Heart right ventricle (tissue), 16 donors: ENCODE measurements at regions not wholly inside any gene's neighbourhood (a gene's known extent, or its start where the extent isn't known, plus 50 kb on each side); places are given as distances from the start of the nearest gene placed in this dataset.

Experiments used
- ATAC-seq, 8 donors: fragments of 200-7000 bp; cut with Tn5 transposase; one replicate each; pipeline ENCODE4 v1.9.1; 2020; ENCODE audit warnings: mild to moderate bottlenecking in 8 of 8, moderate library complexity in 8 of 8, moderate number of reproducible peaks in 1 of 8
- DNase-seq, 2 donors: peaks; one replicate each; pipeline ENCODE4 v3.0.0-alpha.2; 2020
- H3K27ac ChIP-seq, 10 donors: fragments of 200-600 bp; sonication (generic) in 2 of 10; one replicate each; pipeline versions ENCODE4 v1.5.0 to v1.8.0; 2020 to 2022; ENCODE audit warnings: mild to moderate bottlenecking in 3 of 10
- H3K27me3 ChIP-seq, 7 donors: fragments of 200-600 bp; one replicate each; pipeline ENCODE4 v1.8.0; 2021 to 2022; ENCODE audit warnings: mild to moderate bottlenecking in 2 of 7
- H3K36me3 ChIP-seq, 9 donors: fragments of 200-600 bp; sonication (generic) in 1 of 9; one replicate each; pipeline versions ENCODE4 v1.5.0 to v1.8.0; 2020 to 2022; ENCODE audit warnings: mild to moderate bottlenecking in 2 of 9
- H3K4me1 ChIP-seq, 9 donors: fragments of 200-600 bp; sonication (generic) in 1 of 9; one replicate each; pipeline versions ENCODE4 v1.5.0 to v1.8.0; 2020 to 2022; ENCODE audit warnings: mild to moderate bottlenecking in 4 of 9
- H3K4me3 ChIP-seq, 10 donors: fragments of 200-600 bp; sonication (generic) in 2 of 10; one replicate each; pipeline versions ENCODE4 v1.5.0 to v1.8.0; 2020 to 2022; ENCODE audit warnings: mild to moderate bottlenecking in 7 of 10, moderate library complexity in 2 of 10
- H3K9me3 ChIP-seq, 11 donors: fragments of 200-600 bp in 10 of 11; sonication (generic) in 2 of 11; one replicate each; pipeline versions ENCODE4 v1.5.0 to v1.8.0; 2013 to 2022; ENCODE audit warnings: mild to moderate bottlenecking in 2 of 11, control low read depth in 1 of 11, moderate library complexity in 1 of 11
- CTCF ChIP-seq, 9 donors: fragments of 200-600 bp; sonication (generic) in 2 of 9; IDR thresholded peaks; one replicate each; pipeline versions ENCODE4 v1.5.0 to v1.8.0; 2021 to 2022; ENCODE audit warnings: antibody characterized with exemption in 9 of 9, mild to moderate bottlenecking in 5 of 9, moderate library complexity in 1 of 9
- whole genome bisulfite sequencing, 2 donors: extraction: QIAGEN DNeasy Blood & Tissue Kit; methylation state at CpG; one replicate each; pipeline ENCODE4 v1.1.7; 2013; ENCODE audit warnings: inconsistent platforms in 1 of 2; 5-methylcytosine and 5-hydroxymethylcytosine counted together
- intact Hi-C, 10 donors: fragments of 100-400 bp; cut with DNase I; formaldehyde crosslinking; loops; one replicate each; pipeline versions ENCODE4 v1.11.1 to v1.14.2; 2022
- donor health status: Arrhythmogenic right ventricular cardiomyopathy.
- donor health status: ischemic (EF 13 %, LVEDD 7.1; RV severe dilation, severe dysfunction).
- donor health status: healthy with polysubstance abuse.
- donor health status: DM: no; HTN: yes; CAD: no.
- donor health status: DM: no; HTN: no; CAD: no.
- donor health status: ischemic (EF 25% LVEDD 6.9; RV normal size, moderate dysfunction).
- donor health status: ischemic (EF 25% LVEDD 5.7; RV mildly dilated, moderate dysfunction).
- donor health status: healthy.
- donor health status: DM: yes; HTN: yes; CAD: no.
- donor health status: Ischemic cardiomyopathy.
- donor health status: ischemic (EF 35%, LVEDD 5.7; RV mildly dilated, moderate dysfunction).
- donor health status: nonischemic (EF 11% LVEDD 7.7; RV severe dilation, severe dysfunction).
- donor health status: DM: yes; HTN: yes; CAD: no.
- donor health status: PGD.
- donor health status: ischemic (EF 29% LVEDD 5.4; RV normal size, mild dysfunction).
- donor health status: nonischemic (EF 23%, LVEDD 6.1; RV moderate dilation, normal function).

- no peak overlapping the region for H3K27ac ChIP-seq
- TF ChIP-seq CTCF (IDR thresholded peaks at IDR 0.05): no peak
- 87 to 93% methylated on average over 1 of the region's 1 CpG for whole genome bisulfite sequencing, 2 donors
Observed at GRCh38 chr4:95956094-95956493, 116.2 kb downstream of the PDHA2 start.

GRCh38 chr4:95957054-95957453 lies 117.2 kb downstream of the PDHA2 start:
- Histone ChIP-seq H3K27me3 (no peaks in the 10 kb centered on the region), H3K4me1 (no peaks in the 10 kb centered on the region), H3K9me3 (no peaks in the 10 kb centered on the region), H3K27ac (no peak overlapping the region), H3K4me3 (no peak overlapping the region), H3K36me3 (no peaks in the 10 kb centered on the region)
- no peak for ATAC-seq
- no peak for TF ChIP-seq CTCF (IDR thresholded peaks at IDR 0.05)
- 84 to 93% methylated on average over 4 of the region's 4 CpGs for WGBS, 2 donors
- intact Hi-C loops: no loop called here
- DNase-seq: no peak

More at GRCh38 chr4:95956094-95956493, 116.2 kb downstream of the PDHA2 start:
- H3K9me3 ChIP-seq: no peaks in the 10 kb centered on the region
- intact Hi-C loops: no loop called here
- no peak overlapping the region for H3K4me3 ChIP-seq
- no peaks in the 10 kb centered on the region for H3K27me3 ChIP-seq
- no peaks in the 10 kb centered on the region for H3K4me1 ChIP-seq
- ATAC-seq: no peak
- no peak for DNase-seq
- H3K36me3 ChIP-seq: no peaks in the 10 kb centered on the region

- DNase-seq (no peak), ATAC-seq (no peak)
- H3K36me3 ChIP-seq: no peaks in the 10 kb centered on the region
- H3K27me3 ChIP-seq: no peaks in the 10 kb centered on the region
- H3K4me3 ChIP-seq: no peak overlapping the region
- intact Hi-C loops: no loop called here
- H3K4me1 ChIP-seq: no peaks in the 10 kb centered on the region
- WGBS, 2 donors: 86 to 93% methylated on average over 3 of the region's 3 CpGs
- H3K9me3 ChIP-seq: no peaks in the 10 kb centered on the region
- no peak for TF ChIP-seq CTCF (IDR thresholded peaks at IDR 0.05)
- H3K27ac ChIP-seq: no peak overlapping the region
Observed at GRCh38 chr4:95957759-95958158, 117.9 kb downstream of the PDHA2 start.

DNA sequence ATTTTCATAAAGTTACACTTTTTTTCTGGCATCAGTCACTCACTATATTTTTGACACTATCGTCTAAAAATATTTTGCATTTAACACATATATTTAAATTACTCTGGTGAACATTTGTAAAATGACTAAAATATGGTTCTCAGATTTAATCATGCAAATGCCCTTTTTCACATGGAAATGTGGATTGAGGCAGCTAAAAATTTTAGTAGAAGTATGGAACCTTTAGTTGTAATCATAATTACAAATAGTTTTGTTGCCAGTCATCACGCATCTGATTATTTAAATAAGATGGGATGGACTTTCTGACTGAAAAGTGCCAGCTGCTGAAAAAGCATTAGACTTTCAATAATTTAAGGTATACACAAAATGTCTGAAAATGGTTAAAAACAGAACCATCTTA lies 119.3 kb downstream of the PDHA2 start:
- H3K9me3 ChIP-seq: no peaks in the 10 kb centered on the region
- 95% methylated on average over 2 of the region's 2 CpGs for WGBS, 2 donors
- no peak overlapping the region for H3K27ac ChIP-seq
- no peak overlapping the region for H3K4me3 ChIP-seq
- intact Hi-C loops: no loop called here
- no peaks in the 10 kb centered on the region for H3K36me3 ChIP-seq
- H3K4me1 ChIP-seq: no peaks in the 10 kb centered on the region
- no peaks in the 10 kb centered on the region for H3K27me3 ChIP-seq
- ATAC-seq (no peak), DNase-seq (no peak)
- no peak for TF ChIP-seq CTCF (IDR thresholded peaks at IDR 0.05)

- DNase-seq: no peak
- no peaks in the 10 kb centered on the region for H3K9me3 ChIP-seq
- H3K4me1 ChIP-seq: no peaks in the 10 kb centered on the region
- no peak for ATAC-seq
- H3K27ac ChIP-seq: no peak overlapping the region
- no peak for TF ChIP-seq CTCF (IDR thresholded peaks at IDR 0.05)
- no peaks in the 10 kb centered on the region for H3K36me3 ChIP-seq
- no peaks in the 10 kb centered on the region for H3K27me3 ChIP-seq
- intact Hi-C loops: no loop called here
- no peak overlapping the region for H3K4me3 ChIP-seq
- 77 to 88% methylated on average over 2 of the region's 2 CpGs for WGBS, 2 donors
Observed at GRCh38 chr4:95959633-95960032, 119.7 kb downstream of the PDHA2 start.
